ENCODE measurements at regions not wholly inside any gene's neighbourhood (a gene's known extent, or its start where the extent isn't known, plus 50 kb on each side); places are given as distances from the start of the nearest gene placed in this dataset.

GRCh38 chr22:47797342-47797945 lies 1035.0 kb downstream of the TBC1D22A start:
- TF ChIP-seq POLR2AphosphoS5 (IDR thresholded peaks at IDR 0.05; ENCODE audit: borderline replicate concordance, low read depth, low read length) (no peak), EZH2 (IDR thresholded peaks at IDR 0.05) (no peak), FOXP2 (optimal IDR thresholded peaks at IDR 0.05; ENCODE audit: control extremely low read depth, extremely low read length, insufficient read depth) (no peak)
